ENCODE measurements at regions not wholly inside any gene's neighbourhood (a gene's known extent, or its start where the extent isn't known, plus 50 kb on each side); places are given as distances from the start of the nearest gene placed in this dataset.

DNA sequence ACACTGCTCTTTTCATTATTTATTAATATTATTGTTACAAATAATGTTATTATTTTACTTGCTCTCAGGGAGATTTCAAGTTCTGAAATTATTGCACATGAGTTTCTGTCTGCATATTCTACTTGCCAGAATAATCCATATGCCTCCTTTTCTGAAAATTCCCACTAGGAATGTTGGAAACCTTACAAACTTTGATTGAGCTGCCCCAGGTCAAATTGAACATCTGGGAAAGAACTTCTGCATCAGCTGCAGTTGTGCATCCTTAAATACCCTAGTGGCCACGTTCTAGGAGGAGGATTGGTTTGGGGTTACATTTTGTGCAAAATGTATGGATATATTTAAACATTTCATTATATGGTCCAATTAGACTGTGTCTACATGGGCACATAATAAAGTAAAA, 1302.7 kb upstream of the PIK3C3 start:
- Histone ChIP-seq H3K4me3 (no peak overlapping the region), H3K27me3 (no peaks in the 10 kb centered on the region), H3K4me1 (no peaks in the 10 kb centered on the region), H3K9me3 (no peaks in the 10 kb centered on the region), H3K27ac (no peak overlapping the region), H3K36me3 (no peaks in the 10 kb centered on the region)
- no peak for TF ChIP-seq POLR2A (IDR thresholded peaks at IDR 0.05)
- TF ChIP-seq, protein P1, sequence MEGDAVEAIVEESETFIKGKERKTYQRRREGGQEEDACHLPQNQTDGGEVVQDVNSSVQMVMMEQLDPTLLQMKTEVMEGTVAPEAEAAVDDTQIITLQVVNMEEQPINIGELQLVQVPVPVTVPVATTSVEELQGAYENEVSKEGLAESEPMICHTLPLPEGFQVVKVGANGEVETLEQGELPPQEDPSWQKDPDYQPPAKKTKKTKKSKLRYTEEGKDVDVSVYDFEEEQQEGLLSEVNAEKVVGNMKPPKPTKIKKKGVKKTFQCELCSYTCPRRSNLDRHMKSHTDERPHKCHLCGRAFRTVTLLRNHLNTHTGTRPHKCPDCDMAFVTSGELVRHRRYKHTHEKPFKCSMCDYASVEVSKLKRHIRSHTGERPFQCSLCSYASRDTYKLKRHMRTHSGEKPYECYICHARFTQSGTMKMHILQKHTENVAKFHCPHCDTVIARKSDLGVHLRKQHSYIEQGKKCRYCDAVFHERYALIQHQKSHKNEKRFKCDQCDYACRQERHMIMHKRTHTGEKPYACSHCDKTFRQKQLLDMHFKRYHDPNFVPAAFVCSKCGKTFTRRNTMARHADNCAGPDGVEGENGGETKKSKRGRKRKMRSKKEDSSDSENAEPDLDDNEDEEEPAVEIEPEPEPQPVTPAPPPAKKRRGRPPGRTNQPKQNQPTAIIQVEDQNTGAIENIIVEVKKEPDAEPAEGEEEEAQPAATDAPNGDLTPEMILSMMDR (IDR thresholded peaks at IDR 0.05): no peak
- no peak for DNase-seq

DNA sequence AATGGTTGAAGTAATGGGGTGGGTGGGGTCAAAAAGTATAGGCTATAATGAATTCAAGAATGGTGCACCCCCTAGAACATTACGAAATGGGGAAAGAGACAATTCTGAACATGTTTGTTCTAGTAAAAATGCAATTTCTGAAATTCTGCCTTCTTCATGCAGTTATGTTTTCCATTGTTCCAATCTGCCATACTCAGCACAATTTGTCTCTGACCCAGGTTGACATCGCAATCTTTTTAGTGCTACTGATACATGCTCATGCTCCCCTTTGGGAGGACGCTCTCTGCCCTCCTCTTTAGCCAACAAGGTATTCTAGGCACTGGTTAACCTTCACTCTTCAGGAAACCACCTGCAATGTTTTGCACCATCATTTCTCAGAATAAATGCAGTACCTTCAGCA, 1303.9 kb upstream of the PIK3C3 start:
- no peak for DNase-seq
- no peaks in the 10 kb centered on the region for H3K27me3 ChIP-seq
- H3K27ac ChIP-seq: no peak overlapping the region
- H3K36me3 ChIP-seq: no peaks in the 10 kb centered on the region
- H3K4me1 ChIP-seq: no peaks in the 10 kb centered on the region
- TF ChIP-seq POLR2A (IDR thresholded peaks at IDR 0.05): no peak
- TF ChIP-seq, protein P1 (IDR thresholded peaks at IDR 0.05): no peak
- H3K9me3 ChIP-seq: no peaks in the 10 kb centered on the region
- H3K4me3 ChIP-seq: no peak overlapping the region

DNA sequence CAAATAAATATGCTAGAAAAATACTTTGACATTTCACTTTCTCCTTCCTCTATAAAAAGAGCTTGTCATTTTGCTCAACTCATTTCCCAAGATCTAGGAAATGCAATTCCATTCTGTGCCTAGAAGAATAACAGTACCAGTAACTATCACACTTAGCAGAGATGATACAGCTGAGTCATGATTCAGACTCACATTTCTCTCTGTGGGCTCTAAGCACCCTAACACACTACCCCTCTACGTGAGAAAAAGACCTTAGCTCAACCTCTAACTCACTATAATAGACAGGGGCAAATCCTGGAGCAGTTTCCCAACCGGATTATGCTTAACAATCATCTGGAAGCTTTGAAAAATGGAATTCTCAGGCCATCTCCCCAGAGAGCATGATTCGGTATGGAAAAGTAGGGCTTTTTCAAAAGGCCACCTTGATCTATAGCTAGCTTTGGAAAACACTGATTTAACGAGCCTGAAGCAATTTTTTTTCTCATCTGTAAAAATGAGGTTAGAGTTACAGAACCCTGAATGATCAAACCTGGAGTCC, 1312.3 kb upstream of the PIK3C3 start:
- no peak for DNase-seq
- TF ChIP-seq, protein P1 (IDR thresholded peaks at IDR 0.05): no peak
- TF ChIP-seq POLR2A (IDR thresholded peaks at IDR 0.05): no peak
- no peaks in the 10 kb centered on the region for H3K27me3 ChIP-seq
- H3K36me3 ChIP-seq: no peaks in the 10 kb centered on the region
- H3K27ac ChIP-seq: no peak overlapping the region
- no peak overlapping the region for H3K4me3 ChIP-seq
- H3K9me3 ChIP-seq: no peaks in the 10 kb centered on the region
- H3K4me1 ChIP-seq: no peaks in the 10 kb centered on the region

DNA sequence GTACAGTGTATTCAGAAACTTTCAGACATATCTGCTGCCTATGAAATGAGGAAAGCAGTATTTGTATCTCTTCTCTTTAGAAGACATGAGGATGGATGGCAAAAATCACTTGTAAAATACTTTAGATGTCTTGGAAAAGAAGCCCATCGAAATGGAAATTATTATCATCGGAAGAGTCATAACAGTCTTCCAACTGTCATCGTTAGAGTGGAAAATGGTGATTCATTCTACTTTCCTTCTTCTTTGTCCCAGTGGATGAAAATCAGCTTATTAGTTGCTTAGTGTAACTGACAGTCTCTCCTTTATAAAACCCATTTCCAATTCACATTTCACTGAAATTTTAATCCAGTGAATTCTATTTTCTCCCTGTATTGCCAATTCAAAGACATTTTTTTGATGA, 1323.7 kb upstream of the PIK3C3 start:
- no peak overlapping the region for H3K4me3 ChIP-seq
- no peaks in the 10 kb centered on the region for H3K36me3 ChIP-seq
- DNase-seq: no peak
- H3K27me3 ChIP-seq: no peaks in the 10 kb centered on the region
- peaks cover 0 to 3% (median 0%) of the 10 kb centered on the region in 4 donors for H3K9me3 ChIP-seq
- H3K4me1 ChIP-seq: no peaks in the 10 kb centered on the region
- TF ChIP-seq POLR2A (IDR thresholded peaks at IDR 0.05): no peak
- TF ChIP-seq, protein P1 (IDR thresholded peaks at IDR 0.05): no peak
- no peak overlapping the region for H3K27ac ChIP-seq

DNA sequence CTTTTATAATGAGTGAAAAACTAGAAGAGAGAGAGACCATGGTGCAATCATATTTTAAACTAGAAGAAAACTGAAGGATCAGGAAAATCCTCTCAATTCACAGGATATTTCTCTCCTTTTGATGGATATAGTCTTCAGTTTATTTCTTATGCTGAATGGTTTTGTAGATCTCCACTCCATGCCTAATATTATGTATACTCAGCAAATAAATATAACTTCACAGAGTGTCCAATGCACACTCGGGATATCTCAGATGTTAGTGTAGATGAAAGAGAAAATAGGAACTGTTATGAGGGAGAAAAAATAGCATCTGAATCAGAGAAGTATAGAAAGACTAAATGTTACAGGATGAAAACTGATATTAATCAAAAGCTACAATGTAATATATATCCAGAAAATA, 1324.5 kb upstream of the PIK3C3 start:
- H3K27me3 ChIP-seq: no peaks in the 10 kb centered on the region
- no peak for TF ChIP-seq POLR2A (IDR thresholded peaks at IDR 0.05)
- TF ChIP-seq, protein P1 (IDR thresholded peaks at IDR 0.05): no peak
- no peak overlapping the region for H3K4me3 ChIP-seq
- H3K9me3 ChIP-seq: peaks cover 0 to 3% (median 1%) of the 10 kb centered on the region in 4 donors
- H3K27ac ChIP-seq: no peak overlapping the region
- H3K36me3 ChIP-seq: no peaks in the 10 kb centered on the region
- DNase-seq: no peak
- H3K4me1 ChIP-seq: no peaks in the 10 kb centered on the region

DNA sequence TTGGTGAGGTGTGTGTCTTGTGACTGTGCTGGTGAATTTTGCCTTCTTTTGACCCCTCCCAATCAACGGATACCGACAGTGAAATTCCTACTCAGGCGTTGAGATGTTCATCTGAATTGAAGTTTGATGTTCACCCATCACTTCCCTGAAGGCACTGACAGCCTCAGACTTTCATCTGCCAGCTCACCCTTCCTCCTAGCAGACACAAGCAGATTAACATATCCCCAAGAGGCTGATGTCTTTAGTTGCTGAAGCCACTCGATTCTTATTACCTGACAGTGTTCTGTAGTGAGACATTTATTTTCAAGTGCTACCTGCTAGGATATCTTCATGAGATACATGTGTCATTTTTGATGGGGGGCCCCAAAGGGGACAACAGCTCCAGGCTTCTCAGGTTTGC, 1330.1 kb upstream of the PIK3C3 start:
- Histone ChIP-seq H3K4me3 (no peak overlapping the region), H3K27ac (no peak overlapping the region), H3K4me1 (no peaks in the 10 kb centered on the region), H3K36me3 (no peaks in the 10 kb centered on the region), H3K27me3 (no peaks in the 10 kb centered on the region), H3K9me3 (peaks cover 0 to 3% (median 0%) of the 10 kb centered on the region in 4 donors)
- DNase-seq: no peak
- TF ChIP-seq POLR2A (IDR thresholded peaks at IDR 0.05): no peak
- TF ChIP-seq, protein P1 (IDR thresholded peaks at IDR 0.05): no peak

All from Peyer's patch (tissue), 4 donors.